ENCODE measurements at regions not wholly inside any gene's neighbourhood (a gene's known extent, or its start where the extent isn't known, plus 50 kb on each side); places are given as distances from the start of the nearest gene placed in this dataset.
"Not testable (repeated sequence)": the region's sequence is repeated elsewhere in the genome, so short reads cannot be mapped to it uniquely, and the experiment has no call there.

- WGBS, 3 donors: 49 to 56% (median 53%) methylated on average over 3 of the region's 3 CpGs
- TF ChIP-seq CTCF (IDR thresholded peaks at IDR 0.05): no peak
- Histone ChIP-seq H3K4me3 (no peak overlapping the region), H3K4me1 (no peaks in the 10 kb centered on the region), H3K27ac (no peak overlapping the region), H3K9me3 (no peaks in the 10 kb centered on the region), H3K36me3 (ENCODE audit: insufficient read depth in 1 of 2, low read depth in 1 of 2) (no peaks in the 10 kb centered on the region), H3K27me3 (ENCODE audit: insufficient read depth in 3 of 3, low read length in 2 of 3) (no peaks in the 10 kb centered on the region)
- intact Hi-C loops (cut with DNase I): no loop called here
- DNase-seq (no peak), ATAC-seq (no peak)
Measured at GRCh38 chr11:29448246-29448877, 568.5 kb downstream of the KCNA4 start.

- WGBS, 3 donors: 69 to 89% (median 75%) methylated on average over 1 of the region's 1 CpG
- ATAC-seq (no peak), DNase-seq (no peak)
- H3K4me1 ChIP-seq: no peaks in the 10 kb centered on the region
- no peaks in the 10 kb centered on the region for H3K9me3 ChIP-seq
- H3K27ac ChIP-seq: no peak overlapping the region
- intact Hi-C loops (cut with DNase I): no loop called here
- no peak overlapping the region for H3K4me3 ChIP-seq
- TF ChIP-seq CTCF (IDR thresholded peaks at IDR 0.05): no peak
- H3K36me3 ChIP-seq (ENCODE audit: insufficient read depth in 1 of 2, low read depth in 1 of 2): no peaks in the 10 kb centered on the region
- no peaks in the 10 kb centered on the region for H3K27me3 ChIP-seq (ENCODE audit: insufficient read depth in 3 of 3, low read length in 2 of 3)
Measured at GRCh38 chr11:29447821-29448220, 569.0 kb downstream of the KCNA4 start.

- 90 to 94% (median 92%) methylated on average over 7 of the region's 7 CpGs for WGBS, 3 donors
- no peak for TF ChIP-seq CTCF (IDR thresholded peaks at IDR 0.05)
- no peak overlapping the region for H3K27ac ChIP-seq
- no peaks in the 10 kb centered on the region for H3K4me1 ChIP-seq
- H3K4me3 ChIP-seq: no peak overlapping the region
- intact Hi-C loops (cut with DNase I): no loop called here
- ATAC-seq (no peak), DNase-seq (no peak)
- no peaks in the 10 kb centered on the region for H3K9me3 ChIP-seq
- no peaks in the 10 kb centered on the region for H3K36me3 ChIP-seq (ENCODE audit: insufficient read depth in 1 of 2, low read depth in 1 of 2)
- H3K27me3 ChIP-seq (ENCODE audit: insufficient read depth in 3 of 3, low read length in 2 of 3): no peaks in the 10 kb centered on the region
Measured at GRCh38 chr11:29446132-29446531, 570.7 kb downstream of the KCNA4 start.

- H3K27ac ChIP-seq; H3K4me1 ChIP-seq; ATAC-seq; DNase-seq; H3K9me3 ChIP-seq; H3K36me3 ChIP-seq (ENCODE audit: insufficient read depth in 1 of 2, low read depth in 1 of 2); H3K4me3 ChIP-seq; intact Hi-C loops (cut with DNase I); H3K27me3 ChIP-seq (ENCODE audit: insufficient read depth in 3 of 3, low read length in 2 of 3): not testable (repeated sequence)
- 70 to 75% (median 73%) methylated on average over 3 of the region's 3 CpGs for WGBS, 3 donors
Measured at GRCh38 chr11:29445191-29445590, 571.6 kb downstream of the KCNA4 start.

GRCh38 chr11:29438815-29439214, 578.0 kb downstream of the KCNA4 start:
- no peak overlapping the region for H3K27ac ChIP-seq
- intact Hi-C loops (cut with DNase I): no loop called here
- ATAC-seq (no peak), DNase-seq (no peak)
- no peak for TF ChIP-seq CTCF (IDR thresholded peaks at IDR 0.05)
- H3K9me3 ChIP-seq: no peaks in the 10 kb centered on the region
- no peaks in the 10 kb centered on the region for H3K4me1 ChIP-seq
- no peak overlapping the region for H3K4me3 ChIP-seq
- 76 to 86% (median 83%) methylated on average over 1 of the region's 1 CpG for WGBS, 3 donors
- H3K36me3 ChIP-seq (ENCODE audit: insufficient read depth in 1 of 2, low read depth in 1 of 2): no peaks in the 10 kb centered on the region
- no peaks in the 10 kb centered on the region for H3K27me3 ChIP-seq (ENCODE audit: insufficient read depth in 3 of 3, low read length in 2 of 3)

Data from psoas muscle (tissue), 7 donors.